ENCODE measurements at regions not wholly inside any gene's neighbourhood (a gene's known extent, or its start where the extent isn't known, plus 50 kb on each side); places are given as distances from the start of the nearest gene placed in this dataset.

DNA sequence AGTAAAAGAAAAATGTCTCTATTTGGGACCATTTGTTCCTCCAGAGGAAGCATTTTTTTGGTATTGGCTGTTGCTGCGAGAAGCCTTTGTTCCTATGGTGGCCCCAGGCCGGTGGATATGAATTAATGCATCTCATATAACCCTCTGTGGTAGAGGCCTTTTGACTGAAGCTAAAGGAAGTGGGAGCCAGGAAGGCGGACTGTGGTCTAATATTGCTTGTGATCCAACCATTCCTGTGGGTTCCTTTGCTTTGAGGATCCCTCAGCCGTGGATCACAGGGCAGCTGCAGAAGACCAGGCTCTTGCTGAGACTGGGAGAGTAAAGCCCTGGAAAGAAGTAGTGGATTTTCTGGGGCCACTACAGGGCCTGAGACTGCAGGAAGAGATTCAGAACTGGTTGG is 68.3 kb upstream of the NAV2 start:
- no peaks in the 10 kb centered on the region for H3K36me3 ChIP-seq (ENCODE audit: insufficient read depth, low read length)
- H2AFZ ChIP-seq (ENCODE audit: low read depth, low read length) = no peak overlapping the region
- peaks cover 2% of the 10 kb centered on the region for H3K9me3 ChIP-seq (ENCODE audit: low read length)
- H3K4me1 ChIP-seq (ENCODE audit: insufficient read depth, low read length) = peaks cover 8% of the 10 kb centered on the region
- H3K27me3 ChIP-seq (ENCODE audit: insufficient read depth, low read length) = no peaks in the 10 kb centered on the region
- H3K4me3 ChIP-seq (ENCODE audit: low read length) = no peak overlapping the region

- Histone ChIP-seq H3K36me3 (ENCODE audit: insufficient read depth, low read length) (no peaks in the 10 kb centered on the region), H3K4me1 (ENCODE audit: insufficient read depth, low read length) (no peaks in the 10 kb centered on the region), H3K4me3 (ENCODE audit: low read length) (no peak overlapping the region), H3K9me3 (ENCODE audit: low read length) (peaks cover 2% of the 10 kb centered on the region), H3K27me3 (ENCODE audit: insufficient read depth, low read length) (no peaks in the 10 kb centered on the region), H2AFZ (ENCODE audit: low read depth, low read length) (no peak overlapping the region)
Observed at GRCh38 chr11:19642185-19643158, 70.2 kb upstream of the NAV2 start.

- Histone ChIP-seq H3K9me3 (ENCODE audit: low read length) (peaks cover 2% of the 10 kb centered on the region), H3K4me3 (ENCODE audit: low read length) (no peak overlapping the region), H2AFZ (ENCODE audit: low read depth, low read length) (no peak overlapping the region), H3K4me1 (ENCODE audit: insufficient read depth, low read length) (no peaks in the 10 kb centered on the region), H3K36me3 (ENCODE audit: insufficient read depth, low read length) (no peaks in the 10 kb centered on the region), H3K27me3 (ENCODE audit: insufficient read depth, low read length) (no peaks in the 10 kb centered on the region)
Observed at GRCh38 chr11:19639603-19640105, 73.0 kb upstream of the NAV2 start.

DNA sequence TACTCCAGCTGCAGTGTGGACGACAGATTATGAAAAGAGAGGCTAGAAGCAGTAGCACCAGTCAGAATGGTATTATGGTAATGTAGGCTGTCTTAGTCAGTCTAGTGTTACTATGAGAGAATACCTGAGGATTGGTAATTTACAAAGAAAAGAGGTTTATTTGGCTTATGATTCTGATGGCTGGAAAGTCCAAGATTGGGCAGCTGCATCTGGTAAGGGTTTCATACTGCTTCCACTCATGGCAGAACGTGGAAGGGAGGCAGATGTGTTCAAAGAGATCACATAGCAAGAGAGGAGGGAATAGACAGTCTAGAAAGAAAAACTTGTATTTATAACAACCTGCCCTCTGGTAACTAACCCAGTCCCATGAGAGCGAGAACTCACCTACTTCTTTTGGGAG is 77.3 kb upstream of the NAV2 start:
- Histone ChIP-seq H3K36me3 (ENCODE audit: insufficient read depth, low read length) (no peaks in the 10 kb centered on the region), H3K4me1 (ENCODE audit: insufficient read depth, low read length) (no peaks in the 10 kb centered on the region), H3K9me3 (ENCODE audit: low read length) (peaks cover 2% of the 10 kb centered on the region), H3K27me3 (ENCODE audit: insufficient read depth, low read length) (no peaks in the 10 kb centered on the region), H3K4me3 (ENCODE audit: low read length) (no peak overlapping the region), H2AFZ (ENCODE audit: low read depth, low read length) (no peak overlapping the region)

DNA sequence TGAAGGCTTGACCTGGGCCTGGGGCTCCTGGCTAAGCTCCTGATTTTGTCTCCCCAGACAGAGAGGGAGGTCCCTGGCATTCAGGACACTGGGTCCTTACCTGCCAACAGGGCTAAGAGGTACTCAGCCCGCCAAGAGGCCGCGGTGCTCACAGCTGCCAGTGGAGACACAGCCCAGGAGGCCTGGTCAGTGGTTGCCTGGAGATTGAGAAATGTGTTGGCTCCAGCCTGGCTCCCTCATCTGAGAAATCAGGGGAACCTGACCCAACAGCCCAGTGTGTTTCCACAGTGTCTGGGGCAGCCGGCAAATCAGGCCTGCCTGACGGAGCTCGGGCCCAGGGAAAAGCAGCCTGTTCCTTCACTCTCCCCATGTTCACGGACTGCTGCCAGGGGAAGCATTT is 79.4 kb upstream of the NAV2 start:
- no peaks in the 10 kb centered on the region for H3K27me3 ChIP-seq (ENCODE audit: insufficient read depth, low read length)
- no peaks in the 10 kb centered on the region for H3K36me3 ChIP-seq (ENCODE audit: insufficient read depth, low read length)
- no peaks in the 10 kb centered on the region for H3K4me1 ChIP-seq (ENCODE audit: insufficient read depth, low read length)
- no peak overlapping the region for H2AFZ ChIP-seq (ENCODE audit: low read depth, low read length)
- H3K4me3 ChIP-seq (ENCODE audit: low read length) = no peak overlapping the region
- H3K9me3 ChIP-seq (ENCODE audit: low read length) = peaks cover 2% of the 10 kb centered on the region

GRCh38 chr11:19632499-19632834 is 80.2 kb upstream of the NAV2 start:
- H3K4me3 ChIP-seq (ENCODE audit: low read length) = no peak overlapping the region
- H2AFZ ChIP-seq (ENCODE audit: low read depth, low read length) = no peak overlapping the region
- no peaks in the 10 kb centered on the region for H3K27me3 ChIP-seq (ENCODE audit: insufficient read depth, low read length)
- no peaks in the 10 kb centered on the region for H3K36me3 ChIP-seq (ENCODE audit: insufficient read depth, low read length)
- H3K4me1 ChIP-seq (ENCODE audit: insufficient read depth, low read length) = no peaks in the 10 kb centered on the region
- H3K9me3 ChIP-seq (ENCODE audit: low read length) = peaks cover 2% of the 10 kb centered on the region

- no peaks in the 10 kb centered on the region for H3K36me3 ChIP-seq (ENCODE audit: insufficient read depth, low read length)
- no peaks in the 10 kb centered on the region for H3K4me1 ChIP-seq (ENCODE audit: insufficient read depth, low read length)
Observed at GRCh38 chr11:19631712-19632498, 80.7 kb upstream of the NAV2 start.

GRCh38 chr11:19628018-19628417 is 84.6 kb upstream of the NAV2 start:
- no peak overlapping the region for H3K4me3 ChIP-seq (ENCODE audit: low read length)
- H3K36me3 ChIP-seq (ENCODE audit: insufficient read depth, low read length) = no peaks in the 10 kb centered on the region
- no peaks in the 10 kb centered on the region for H3K27me3 ChIP-seq (ENCODE audit: insufficient read depth, low read length)

More at GRCh38 chr11:19631712-19632498, 80.7 kb upstream of the NAV2 start:
- Histone ChIP-seq H3K4me3 (ENCODE audit: low read length) (no peak overlapping the region), H2AFZ (ENCODE audit: low read depth, low read length) (no peak overlapping the region), H3K27me3 (ENCODE audit: insufficient read depth, low read length) (no peaks in the 10 kb centered on the region), H3K9me3 (ENCODE audit: low read length) (peaks cover 2% of the 10 kb centered on the region)

GRCh38 chr11:19627566-19627965 is 85.1 kb upstream of the NAV2 start:
- no peak overlapping the region for H3K4me3 ChIP-seq (ENCODE audit: low read length)
- peaks cover 4% of the 10 kb centered on the region for H3K9me3 ChIP-seq (ENCODE audit: low read length)
- H3K27me3 ChIP-seq (ENCODE audit: insufficient read depth, low read length) = no peaks in the 10 kb centered on the region
- H3K36me3 ChIP-seq (ENCODE audit: insufficient read depth, low read length) = no peaks in the 10 kb centered on the region
- no peak overlapping the region for H2AFZ ChIP-seq (ENCODE audit: low read depth, low read length)
- no peaks in the 10 kb centered on the region for H3K4me1 ChIP-seq (ENCODE audit: insufficient read depth, low read length)

More at GRCh38 chr11:19628018-19628417, 84.6 kb upstream of the NAV2 start:
- Histone ChIP-seq H3K9me3 (ENCODE audit: low read length) (peaks cover 4% of the 10 kb centered on the region), H3K4me1 (ENCODE audit: insufficient read depth, low read length) (no peaks in the 10 kb centered on the region), H2AFZ (ENCODE audit: low read depth, low read length) (no peak overlapping the region)

- H3K36me3 ChIP-seq (ENCODE audit: insufficient read depth, low read length) = no peaks in the 10 kb centered on the region
Observed at GRCh38 chr11:19625438-19625837, 87.2 kb upstream of the NAV2 start.

GRCh38 chr11:19617696-19618523 is 94.7 kb upstream of the NAV2 start:
- Histone ChIP-seq H3K27me3 (ENCODE audit: insufficient read depth, low read length) (no peaks in the 10 kb centered on the region), H3K4me1 (ENCODE audit: insufficient read depth, low read length) (no peaks in the 10 kb centered on the region), H3K4me3 (ENCODE audit: low read length) (no peak overlapping the region), H2AFZ (ENCODE audit: low read depth, low read length) (no peak overlapping the region), H3K9me3 (ENCODE audit: low read length) (peaks cover 4% of the 10 kb centered on the region), H3K36me3 (ENCODE audit: insufficient read depth, low read length) (no peaks in the 10 kb centered on the region)

More at GRCh38 chr11:19625438-19625837, 87.2 kb upstream of the NAV2 start:
- Histone ChIP-seq H2AFZ (ENCODE audit: low read depth, low read length) (no peak overlapping the region), H3K4me1 (ENCODE audit: insufficient read depth, low read length) (no peaks in the 10 kb centered on the region), H3K4me3 (ENCODE audit: low read length) (no peak overlapping the region), H3K27me3 (ENCODE audit: insufficient read depth, low read length) (no peaks in the 10 kb centered on the region), H3K9me3 (ENCODE audit: low read length) (peaks cover 4% of the 10 kb centered on the region)

- H3K4me3 ChIP-seq (ENCODE audit: low read length) = no peak overlapping the region
- H3K27me3 ChIP-seq (ENCODE audit: insufficient read depth, low read length) = no peaks in the 10 kb centered on the region
- no peaks in the 10 kb centered on the region for H3K4me1 ChIP-seq (ENCODE audit: insufficient read depth, low read length)
- no peaks in the 10 kb centered on the region for H3K36me3 ChIP-seq (ENCODE audit: insufficient read depth, low read length)
- peaks cover 4% of the 10 kb centered on the region for H3K9me3 ChIP-seq (ENCODE audit: low read length)
- no peak overlapping the region for H2AFZ ChIP-seq (ENCODE audit: low read depth, low read length)
Observed at GRCh38 chr11:19615341-19616183, 97.1 kb upstream of the NAV2 start.

Data from neuron (in vitro differentiated cells).